Hematopoietic multipotent progenitor cell treated with erythropoietin and hydrocortisone succinate and interleukin-3 and kit ligand, for 8 days (in vitro differentiated cells): ENCODE measurements at regions not wholly inside any gene's neighbourhood (a gene's known extent, or its start where the extent isn't known, plus 50 kb on each side); places are given as distances from the start of the nearest gene placed in this dataset.

Experiments
- DNase-seq: peaks from one replicate; pipeline ENCODE4 v3.0.0-alpha.2; 2015

GRCh38 chr1:24999426-24999825, 69.3 kb upstream of the RUNX3 start:
- no peak for DNase-seq

- no peak for DNase-seq
These were observed 68.6 kb upstream of the RUNX3 start for GRCh38 chr1:24998563-24999245.

DNA sequence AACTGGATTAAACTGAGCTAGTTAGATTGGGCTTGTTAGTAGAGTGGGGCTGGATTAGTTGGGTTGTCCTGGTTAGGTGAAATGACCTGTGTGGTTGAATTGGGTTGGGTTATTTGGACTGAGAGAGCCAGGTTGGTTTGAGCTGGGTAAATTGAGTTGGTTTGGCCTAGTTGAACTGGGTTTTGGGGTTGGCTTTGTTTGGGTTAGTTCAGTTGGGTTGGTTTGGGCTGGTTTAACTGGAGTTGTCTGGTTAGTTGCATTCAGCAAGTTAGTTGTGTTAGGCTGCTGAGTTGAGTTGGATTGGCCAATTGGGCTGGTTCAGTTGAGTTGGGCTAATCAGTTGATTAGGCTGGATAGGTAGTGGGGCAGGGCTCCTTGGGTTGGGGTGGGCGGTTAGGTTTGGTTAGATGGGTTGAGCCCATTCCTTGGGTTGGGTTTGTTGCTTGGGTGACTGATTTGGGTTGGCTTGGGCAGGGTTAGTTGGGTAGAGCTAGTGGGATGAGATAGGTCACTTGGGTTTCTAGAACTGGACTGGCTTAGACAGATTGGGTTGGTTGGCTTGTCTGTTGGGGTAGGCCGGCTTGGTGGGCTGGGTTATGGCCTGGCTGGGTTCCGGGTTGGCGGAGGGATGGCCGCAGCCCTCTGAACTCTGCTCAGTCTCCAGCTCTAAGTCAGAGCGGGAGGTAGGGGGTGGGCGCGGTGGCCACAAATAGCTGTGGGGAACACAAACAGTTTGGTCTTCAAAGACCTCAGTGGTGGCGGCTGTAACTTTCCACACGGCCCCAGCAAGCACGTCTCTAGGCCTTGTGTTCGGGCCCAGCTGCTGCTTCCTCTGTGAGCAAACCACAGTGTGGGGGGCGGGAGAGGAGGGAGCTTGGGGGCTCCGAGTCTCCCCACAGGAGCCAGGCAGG, 67.2 kb upstream of the RUNX3 start:
- DNase-seq: no peak

DNA sequence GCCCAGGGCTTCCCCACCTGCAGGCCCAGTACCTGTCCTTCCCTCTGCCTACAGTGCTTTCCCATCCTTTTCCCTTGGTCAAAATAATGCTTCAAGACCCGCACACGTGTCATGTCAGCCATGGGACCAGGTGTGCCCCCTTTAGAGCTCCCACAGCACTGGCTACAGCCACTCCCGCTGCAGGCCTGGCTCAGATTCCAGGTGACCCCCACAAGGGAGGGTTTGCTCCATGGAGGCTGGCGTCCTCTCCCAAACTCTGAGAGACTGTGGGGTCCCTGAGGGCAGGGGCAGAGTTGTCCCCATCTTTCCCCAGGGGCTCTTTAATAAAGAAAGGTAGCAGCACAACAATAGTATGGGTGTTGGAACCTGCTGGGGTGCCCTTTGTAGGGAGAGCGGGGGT, 66.4 kb upstream of the RUNX3 start:
- DNase-seq: no peak

DNA sequence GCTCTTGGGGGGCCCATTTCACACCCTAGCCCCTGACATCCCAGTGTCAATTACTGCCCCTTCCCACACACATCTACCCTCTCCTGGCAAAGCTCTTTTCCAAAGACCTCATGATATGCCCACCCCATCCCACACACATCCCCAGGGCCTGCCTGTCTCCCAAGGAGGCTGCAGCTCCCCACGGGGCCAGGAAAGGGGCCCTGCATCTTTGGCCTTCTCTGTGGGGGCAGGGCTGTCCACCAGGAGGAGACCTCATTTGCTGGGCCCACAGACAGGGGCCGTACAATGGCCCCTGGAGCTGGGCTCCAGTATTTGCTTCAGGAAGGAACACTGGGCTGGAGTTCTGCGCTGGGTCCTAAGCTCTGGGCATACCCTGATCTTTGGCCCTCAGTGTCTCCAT, 65.6 kb upstream of the RUNX3 start:
- no peak for DNase-seq

GRCh38 chr1:24995140-24995539, 65.1 kb upstream of the RUNX3 start:
- no peak for DNase-seq

- DNase-seq: no peak
These were observed 64.0 kb upstream of the RUNX3 start for GRCh38 chr1:24993871-24994580.

DNA sequence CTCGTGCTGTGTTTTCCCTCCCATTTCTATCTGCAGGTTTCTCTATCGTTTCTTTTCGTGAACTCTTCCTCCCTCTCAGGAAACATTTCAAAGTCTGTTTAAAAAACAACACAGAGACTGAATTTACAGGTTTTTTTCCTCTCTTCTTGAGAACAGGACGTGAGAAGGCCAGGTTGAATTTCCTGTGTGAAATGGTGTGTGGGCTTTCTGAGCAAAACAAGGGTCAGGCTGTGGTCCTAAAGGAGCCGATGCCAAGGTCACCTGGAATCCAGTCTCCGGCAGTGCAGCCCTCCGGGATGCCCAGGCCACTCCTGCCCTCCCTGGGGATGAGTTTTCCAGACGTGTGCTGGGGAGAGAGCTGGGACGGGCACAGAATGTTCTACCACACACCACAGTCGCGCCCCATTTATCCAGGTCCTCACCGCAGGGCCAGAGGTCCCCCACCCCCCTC, 62.7 kb upstream of the RUNX3 start:
- DNase-seq: no peak

GRCh38 chr1:24992124-24992760, 62.2 kb upstream of the RUNX3 start:
- no peak for DNase-seq

- no peak for DNase-seq
These were observed 61.6 kb upstream of the RUNX3 start for GRCh38 chr1:24991697-24992096.

GRCh38 chr1:24990779-24991641, 60.9 kb upstream of the RUNX3 start:
- DNase-seq: no peak

DNA sequence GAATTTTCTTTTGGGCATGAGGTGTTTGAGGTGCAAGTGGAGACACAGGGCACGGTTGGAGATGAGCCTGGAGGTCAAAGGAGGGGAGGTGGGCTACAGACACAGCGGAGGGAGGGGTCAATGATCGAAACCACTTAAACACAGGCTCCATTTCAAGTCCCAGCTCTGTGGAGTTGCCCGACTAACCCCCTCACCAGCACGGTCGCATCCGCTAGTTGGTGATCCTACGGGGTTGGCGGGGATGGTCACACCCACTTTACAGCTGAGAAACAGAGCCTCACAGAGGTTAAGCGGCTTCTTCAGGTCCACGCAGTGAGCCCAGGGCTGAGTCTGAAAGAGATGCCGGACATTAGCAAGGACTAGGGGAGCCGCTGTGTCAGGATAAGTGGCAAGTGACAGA, 60.1 kb upstream of the RUNX3 start:
- DNase-seq: no peak

DNA sequence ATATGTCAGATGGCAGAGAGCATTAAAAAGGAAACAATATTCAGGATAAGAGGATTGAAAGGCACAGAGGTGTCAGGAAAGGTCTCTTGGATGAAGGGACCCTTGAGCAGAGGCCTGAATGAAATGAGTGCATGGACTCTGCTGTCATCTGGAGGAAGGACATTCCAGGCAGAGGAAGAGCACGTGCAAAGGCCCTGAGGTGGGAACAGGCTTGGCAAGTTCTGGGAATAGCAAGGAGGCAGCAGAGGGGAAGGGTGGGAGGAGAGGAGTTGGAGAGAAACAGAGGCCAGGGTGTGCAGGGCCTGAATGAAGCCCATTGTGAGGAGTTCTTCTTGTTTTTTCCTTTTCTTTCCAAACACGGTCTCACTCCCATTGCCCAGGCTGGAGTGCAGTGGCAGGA, 59.0 kb upstream of the RUNX3 start:
- no peak for DNase-seq

GRCh38 chr1:24988558-24988912, 58.5 kb upstream of the RUNX3 start:
- DNase-seq: no peak

- DNase-seq: no peak
These were observed 57.9 kb upstream of the RUNX3 start for GRCh38 chr1:24987875-24988557.

- DNase-seq: no peak
These were observed 57.3 kb upstream of the RUNX3 start for GRCh38 chr1:24987424-24987823.

- no peak for DNase-seq
These were observed 56.4 kb upstream of the RUNX3 start for GRCh38 chr1:24986372-24986965.

GRCh38 chr1:24985737-24986136, 55.7 kb upstream of the RUNX3 start:
- DNase-seq: no peak

- no peak for DNase-seq
These were observed 54.9 kb upstream of the RUNX3 start for GRCh38 chr1:24984800-24985522.

DNA sequence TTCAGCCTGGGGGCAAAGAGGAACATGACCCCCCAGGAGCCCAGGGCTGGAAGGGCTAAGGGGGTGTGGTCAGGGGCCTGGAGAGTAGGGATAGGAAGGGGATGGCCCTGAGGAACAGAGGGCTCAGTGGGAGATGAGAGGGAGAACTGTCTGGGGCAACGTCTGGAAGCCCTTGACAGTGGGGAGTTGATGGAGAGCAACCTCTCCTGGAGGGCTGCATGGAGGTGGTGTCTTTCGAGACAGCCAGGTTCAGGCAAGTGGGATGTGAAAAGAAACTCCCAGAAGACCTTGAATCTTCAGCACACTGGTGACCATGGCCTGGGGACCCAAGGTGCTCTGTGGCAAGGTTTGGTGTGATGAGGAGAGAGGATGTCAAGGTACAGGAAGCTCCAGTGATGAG, 54.2 kb upstream of the RUNX3 start:
- DNase-seq: no peak
